IMR-90 (cell line): ENCODE measurements at regions not wholly inside any gene's neighbourhood (a gene's known extent, or its start where the extent isn't known, plus 50 kb on each side); places are given as distances from the start of the nearest gene placed in this dataset.

Experiments
- ATAC-seq: fragments of 200-7000 bp; cut with Tn5 transposase; 2 replicates; pipeline ENCODE4 v1.9.1; 2020; ENCODE audit warnings: low read depth, mild to moderate bottlenecking, moderate library complexity
- BruUV-seq: library from RNA; stranded (reverse); fragments of 400-500 nt; replicated peaks from 2 replicates; lab custom pipeline; 2021; lab: Mats Ljungman, UMichigan
- CTCF ChIA-PET: fragments of 300-600 bp; formaldehyde crosslinking; extraction: SDS; loops from one replicate; lab custom pipeline; 2021; ENCODE audit warnings: antibody characterized with exemption; lab: Yijun Ruan, JAX
- POLR2A ChIA-PET: fragments of 300-600 bp; sonication (Branson Sonifier 250); formaldehyde crosslinking; loops from one replicate; lab custom pipeline; 2022; ENCODE audit warnings: antibody characterized with exemption; ENCODE audit not compliant: unreplicated experiment; lab: Charles Lee
- DNase-seq: peaks from one replicate; pipeline ENCODE4 v3.0.0; 2013
- H2AFZ ChIP-seq: replicated peaks from 2 replicates; pipeline ENCODE3; 2013; ENCODE audit warnings: low read length, mild to moderate bottlenecking; ENCODE audit not compliant: poor library complexity
- H2AK5ac ChIP-seq: 2 replicates; pipeline ENCODE4 v1.6.1; 2013; ENCODE audit warnings: low read depth, low read length, inconsistent platforms
- H2AK9ac ChIP-seq: replicated peaks from 2 replicates; pipeline ENCODE3; 2013; ENCODE audit warnings: mild to moderate bottlenecking, low read depth, low read length, moderate library complexity; ENCODE audit not compliant: poor library complexity
- H2BK120ac ChIP-seq: 2 replicates; pipeline ENCODE4 v1.6.1; 2013; ENCODE audit warnings: low read depth, low read length, inconsistent platforms
- H2BK15ac ChIP-seq: 3 replicates; pipeline ENCODE4 v1.6.1; 2013; ENCODE audit warnings: low read depth, low read length, inconsistent platforms
- H2BK20ac ChIP-seq: 2 replicates; pipeline ENCODE4 v1.6.1; 2013; ENCODE audit warnings: low read depth, mild to moderate bottlenecking, inconsistent platforms, low read length, moderate library complexity
- H2BK5ac ChIP-seq: 2 replicates; pipeline ENCODE4 v1.6.1; 2013; ENCODE audit warnings: mild to moderate bottlenecking, low read depth, low read length, inconsistent platforms; ENCODE audit not compliant: poor library complexity, severe bottlenecking
- H3K14ac ChIP-seq: replicated peaks from 2 replicates; pipeline ENCODE4 v1.6.1; 2013; ENCODE audit warnings: low read depth, low read length, inconsistent platforms
- H3K18ac ChIP-seq: 2 replicates; pipeline ENCODE4 v1.6.1; 2013; ENCODE audit warnings: low read depth, low read length, control low read depth
- H3K23ac ChIP-seq: 2 replicates; pipeline ENCODE4 v1.6.1; 2013; ENCODE audit warnings: low read depth, low read length, inconsistent platforms
- H3K27ac ChIP-seq: 2 replicates; pipeline ENCODE4 v1.5.1; 2013; ENCODE audit warnings: mild to moderate bottlenecking, control low read depth, low read length; ENCODE audit not compliant: insufficient read depth
- H3K27me3 ChIP-seq: 2 replicates; pipeline ENCODE4 v1.6.1; 2013; ENCODE audit warnings: low read length; ENCODE audit not compliant: control insufficient read depth, insufficient read depth
- H3K36me3 ChIP-seq: 2 replicates; pipeline ENCODE4 v1.6.1; 2013; ENCODE audit warnings: low read length, mixed read lengths; ENCODE audit not compliant: control insufficient read depth, insufficient read depth
- H3K4ac ChIP-seq: 2 replicates; pipeline ENCODE4 v1.6.1; 2013; ENCODE audit warnings: low read depth, low read length, inconsistent platforms
- H3K4me1 ChIP-seq: 2 replicates; pipeline ENCODE4 v1.6.1; 2013; ENCODE audit warnings: low read length, mixed read lengths; ENCODE audit not compliant: control insufficient read depth, insufficient read depth
- H3K4me2 ChIP-seq: 2 replicates; pipeline ENCODE4 v1.6.1; 2013; ENCODE audit warnings: low read depth, mild to moderate bottlenecking, control low read depth, low read length, moderate library complexity
- H3K4me3 ChIP-seq: 2 replicates; pipeline ENCODE4 v1.5.1; 2013; ENCODE audit warnings: low read depth, mild to moderate bottlenecking, control low read depth, low read length, moderate library complexity; ENCODE audit not compliant: insufficient read depth
- H3K56ac ChIP-seq: 2 replicates; pipeline ENCODE4 v1.6.1; 2013; ENCODE audit warnings: low read length, inconsistent platforms; ENCODE audit not compliant: insufficient read depth; ENCODE audit errors: extremely low read depth
- H3K79me1 ChIP-seq, 2 experiments: 2 replicates each; pipeline ENCODE4 v1.6.1; 2013; ENCODE audit warnings: low read length in 2 of 2, inconsistent platforms in 1 of 2, low read depth in 1 of 2
- H3K9ac ChIP-seq: 2 replicates; pipeline ENCODE4 v1.6.1; 2013; ENCODE audit warnings: low read depth, low read length, control low read depth
- H3K9me1 ChIP-seq: 2 replicates; pipeline ENCODE4 v1.6.1; 2013; ENCODE audit warnings: low read length, inconsistent platforms; ENCODE audit not compliant: insufficient read depth
- H3K9me3 ChIP-seq: 2 replicates; pipeline ENCODE4 v1.6.1; 2013; ENCODE audit warnings: low read length; ENCODE audit not compliant: control insufficient read depth, insufficient read depth
- H4K20me1 ChIP-seq: 2 replicates; pipeline ENCODE4 v1.6.1; 2013; ENCODE audit warnings: low read length, inconsistent platforms; ENCODE audit not compliant: insufficient read depth
- H4K5ac ChIP-seq: 2 replicates; pipeline ENCODE4 v1.6.1; 2013; ENCODE audit warnings: mild to moderate bottlenecking, low read depth, low read length, control low read depth
- H4K8ac ChIP-seq, 2 experiments: 2 replicates each; pipeline ENCODE4 v1.6.1; 2013; ENCODE audit warnings: low read depth in 2 of 2, low read length in 2 of 2, control low read depth in 1 of 2, inconsistent platforms in 1 of 2
- H4K91ac ChIP-seq: 2 replicates; pipeline ENCODE4 v1.6.1; 2013; ENCODE audit warnings: low read depth, low read length, inconsistent platforms; ENCODE audit not compliant: insufficient read depth
- CEBPB ChIP-seq: IDR thresholded peaks from 2 replicates; pipeline ENCODE4 v1.6.1; 2012; ENCODE audit warnings: low read depth, low read length, improper control_type of control experiment
- ELK1 ChIP-seq: fragments of 150-350 bp; IDR thresholded peaks from 2 replicates; pipeline ENCODE4 v1.6.1; 2016; ENCODE audit warnings: low read depth, mild to moderate bottlenecking, low read length, moderate library complexity, borderline replicate concordance
- MAFK ChIP-seq: IDR thresholded peaks from 2 replicates; pipeline ENCODE4 v1.6.1; 2012; ENCODE audit warnings: low read depth, low read length, improper control_type of control experiment
- MAZ ChIP-seq: IDR thresholded peaks from 2 replicates; pipeline ENCODE4 v1.6.1; 2012; ENCODE audit warnings: low read depth, mild to moderate bottlenecking, low read length, improper control_type of control experiment, moderate library complexity, borderline replicate concordance
- MXI1 ChIP-seq: IDR thresholded peaks from 2 replicates; pipeline ENCODE4 v1.6.1; 2012; ENCODE audit warnings: low read depth, mild to moderate bottlenecking, low read length, moderate library complexity, borderline replicate concordance
- NFE2L2 ChIP-seq: fragments of 150-350 bp; IDR thresholded peaks from 2 replicates; pipeline ENCODE4 v1.6.1; 2016; ENCODE audit warnings: low read depth, mild to moderate bottlenecking, low read length
- POLR2A ChIP-seq: IDR thresholded peaks from 2 replicates; pipeline ENCODE4 v1.6.1; 2012; ENCODE audit warnings: mild to moderate bottlenecking, low read depth, low read length
- RAD21 ChIP-seq: IDR thresholded peaks from 2 replicates; pipeline ENCODE4 v1.6.1; 2012; ENCODE audit warnings: low read length, improper control_type of control experiment
- RFX5 ChIP-seq: IDR thresholded peaks from 2 replicates; pipeline ENCODE4 v1.8.0; 2012; ENCODE audit warnings: low read depth, mild to moderate bottlenecking, low read length, moderate library complexity
- SMC3 ChIP-seq: fragments of 150-350 bp; IDR thresholded peaks from 2 replicates; pipeline ENCODE4 v1.6.1; 2016; ENCODE audit warnings: low read depth, mild to moderate bottlenecking, antibody characterized with exemption, low read length, moderate library complexity
- WGBS, 2 experiments: methylation state at CpG; one replicate each; pipeline versions ENCODE4 v1.1.5 to v1.1.7; 2013; ENCODE audit warnings: missing lambda C conversion rate in 2 of 2; ENCODE audit not compliant: insufficient read length in 1 of 2; ENCODE audit errors: extremely low coverage in 2 of 2; 5-methylcytosine and 5-hydroxymethylcytosine counted together
- dilution Hi-C: fragments of 300-500 bp; cut with HindIII; formaldehyde crosslinking; loops from one replicate; pipeline ENCODE4 v1.14.3; 2018; ENCODE audit warnings: low sequenced_read_pairs; ENCODE audit not compliant: unreplicated experiment
- in situ Hi-C: fragments of 300-500 bp; cut with MboI; formaldehyde crosslinking; loops from 3 replicates; pipeline ENCODE4 v1.14.3; 2019; ENCODE audit warnings: low sequenced_read_pairs, inconsistent platforms, mixed read lengths
- intact Hi-C: fragments of 100-400 bp; cut with micrococcal nuclease; formaldehyde crosslinking; loops from 2 replicates; pipeline ENCODE4 v1.10.0; 2022
- TF ChIP-seq, protein P1 (sequence below): fragments of 150-350 bp; IDR thresholded peaks from 2 replicates; pipeline ENCODE4 v1.6.1; 2017; ENCODE audit warnings: mild to moderate bottlenecking, antibody characterized with exemption, low read length, low read depth

- Histone ChIP-seq H3K9me3 (no peaks in the 10 kb centered on the region), H3K9ac (peak overlapping the region; percentile 11; the same call in 1 of the 2 replicates), H2BK20ac (0 out of 2 replicates have a peak overlapping the region, but pooled peaks have one; percentile 52), H2BK15ac (no peak overlapping the region), H3K4ac (no peak overlapping the region), H2AK9ac (peak overlapping the region; percentile 74), H3K36me3 (no peaks in the 10 kb centered on the region), H3K9me1 (no peaks in the 10 kb centered on the region), H3K18ac (no peak overlapping the region), H2BK120ac (no peak overlapping the region), H3K4me2 (peak overlapping the region; percentile 88), H3K4me3 (peak overlapping the region; percentile 36), H3K4me1 (no peaks in the 10 kb centered on the region), H3K27ac (no peak overlapping the region), H3K79me1 (no peaks in the 10 kb centered on the region), H3K27me3 (peaks cover 23% of the 10 kb centered on the region), H4K20me1 (no peaks in the 10 kb centered on the region), H4K5ac (no peak overlapping the region), H2BK5ac (no peak overlapping the region), H4K91ac (no peak overlapping the region), H2AFZ (peak overlapping the region; percentile 90), H4K8ac (no peak overlapping the region), H3K23ac (peak overlapping the region; percentile 83; the same call in 1 of the 2 replicates), H3K14ac (0 out of 2 replicates have a peak overlapping the region, but pooled peaks have one; percentile 65), H2AK5ac (no peak overlapping the region), H3K56ac (no peak overlapping the region)
- dilution Hi-C loops (no loop called here), intact Hi-C loops (loop anchor here (1.0 kb wide), 1 partner anchor 179 kb away; no protein-coding TSS in a partner anchor), in situ Hi-C loops (no loop called here)
- no CpG with 5 or more reads among the region's 26 CpGs for WGBS, 2 experiments
- ChIA-PET CTCF (interaction anchor here (1.1 kb wide), 1 partner anchor 9 kb away, joined by 3 read pairs; no protein-coding TSS in a partner anchor), POLR2A (no interaction called here)
- TF ChIP-seq ELK1 (no peak), RFX5 (no peak), SMC3 (no peak), MAFK (no peak), MAZ (no peak), CEBPB (no peak), NFE2L2 (no peak), RAD21 (no peak; the same call in 1 of the 2 replicates), POLR2A (no peak), MXI1 (no peak)
- TF ChIP-seq, protein P1, sequence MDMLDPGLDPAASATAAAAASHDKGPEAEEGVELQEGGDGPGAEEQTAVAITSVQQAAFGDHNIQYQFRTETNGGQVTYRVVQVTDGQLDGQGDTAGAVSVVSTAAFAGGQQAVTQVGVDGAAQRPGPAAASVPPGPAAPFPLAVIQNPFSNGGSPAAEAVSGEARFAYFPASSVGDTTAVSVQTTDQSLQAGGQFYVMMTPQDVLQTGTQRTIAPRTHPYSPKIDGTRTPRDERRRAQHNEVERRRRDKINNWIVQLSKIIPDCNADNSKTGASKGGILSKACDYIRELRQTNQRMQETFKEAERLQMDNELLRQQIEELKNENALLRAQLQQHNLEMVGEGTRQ, result no peak
- BruUV-seq, result no TSS peak
- ATAC-seq, result peak; percentile 99
- peak; percentile 53 for DNase-seq
Observed at GRCh38 chr2:64228126-64228678, 84.0 kb upstream of the PELI1 start.
